DMS 273 (cell line): ENCODE measurements at regions not wholly inside any gene's neighbourhood (a gene's known extent, or its start where the extent isn't known, plus 50 kb on each side); places are given as distances from the start of the nearest gene placed in this dataset.

Source experiments
- DNase-seq: peaks from one replicate; lab custom pipeline; 2025; ENCODE audit not compliant: unreplicated experiment; lab: John Stamatoyannopoulos, UW

DNA sequence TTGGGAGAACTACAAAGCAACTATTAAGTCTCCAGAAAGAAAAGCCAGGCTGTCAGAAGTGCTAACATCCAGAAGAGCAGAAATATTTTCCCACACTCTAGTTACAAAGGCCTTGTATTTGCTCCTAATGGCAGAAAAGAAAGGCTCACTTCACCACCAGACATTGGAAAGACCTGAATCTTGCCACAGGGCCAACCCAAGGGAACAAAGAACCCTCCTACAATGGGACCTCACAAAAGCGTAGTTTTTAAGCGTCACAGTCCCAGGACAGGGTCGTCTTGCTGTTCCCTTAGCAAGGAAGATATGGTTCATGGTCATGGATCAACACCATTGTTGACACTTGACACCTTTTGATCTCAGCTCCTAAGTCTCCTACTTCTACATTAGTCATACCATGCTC lies 119.1 kb downstream of the RPS29 start:
- DNase-seq, result no peak

DNA sequence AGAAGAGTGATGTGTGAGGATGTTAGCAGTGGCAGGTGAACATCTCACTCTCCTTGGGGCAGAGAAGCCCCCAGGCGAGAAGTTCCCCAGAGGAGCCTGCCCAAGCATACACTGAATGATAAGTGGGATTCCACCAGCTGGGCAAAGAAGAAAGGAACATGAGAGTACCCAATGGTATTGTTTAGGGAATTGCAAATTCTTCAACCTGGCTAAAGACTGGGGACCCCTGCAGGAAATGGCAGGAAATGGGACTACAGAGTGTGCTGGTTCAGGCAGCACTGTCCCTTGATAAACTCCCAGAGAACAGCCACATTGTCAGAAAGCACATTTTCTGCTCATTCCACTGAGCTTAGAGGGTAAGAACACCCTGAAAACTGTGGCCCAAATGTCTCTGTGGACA lies 121.3 kb downstream of the RPS29 start:
- peak; percentile 34 for DNase-seq

DNA sequence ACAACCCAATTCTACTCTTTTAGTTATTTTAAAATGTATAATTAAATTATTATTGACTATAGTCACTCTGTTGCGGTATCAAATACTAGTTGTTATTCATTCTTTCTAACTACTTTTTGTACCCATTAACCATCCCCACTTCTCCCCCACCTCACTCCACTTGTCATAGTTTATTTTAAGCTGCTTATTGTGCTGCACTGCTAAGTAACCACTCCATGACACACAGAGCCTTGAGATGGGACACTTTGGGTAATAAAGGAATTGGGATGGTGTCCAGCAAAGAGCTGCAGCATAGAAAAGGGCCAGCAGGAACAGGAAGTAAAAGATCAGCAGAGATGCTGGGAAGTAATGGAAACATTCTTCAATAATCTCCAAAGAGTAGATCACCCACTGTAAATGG lies 123.0 kb downstream of the RPS29 start:
- no peak for DNase-seq

DNA sequence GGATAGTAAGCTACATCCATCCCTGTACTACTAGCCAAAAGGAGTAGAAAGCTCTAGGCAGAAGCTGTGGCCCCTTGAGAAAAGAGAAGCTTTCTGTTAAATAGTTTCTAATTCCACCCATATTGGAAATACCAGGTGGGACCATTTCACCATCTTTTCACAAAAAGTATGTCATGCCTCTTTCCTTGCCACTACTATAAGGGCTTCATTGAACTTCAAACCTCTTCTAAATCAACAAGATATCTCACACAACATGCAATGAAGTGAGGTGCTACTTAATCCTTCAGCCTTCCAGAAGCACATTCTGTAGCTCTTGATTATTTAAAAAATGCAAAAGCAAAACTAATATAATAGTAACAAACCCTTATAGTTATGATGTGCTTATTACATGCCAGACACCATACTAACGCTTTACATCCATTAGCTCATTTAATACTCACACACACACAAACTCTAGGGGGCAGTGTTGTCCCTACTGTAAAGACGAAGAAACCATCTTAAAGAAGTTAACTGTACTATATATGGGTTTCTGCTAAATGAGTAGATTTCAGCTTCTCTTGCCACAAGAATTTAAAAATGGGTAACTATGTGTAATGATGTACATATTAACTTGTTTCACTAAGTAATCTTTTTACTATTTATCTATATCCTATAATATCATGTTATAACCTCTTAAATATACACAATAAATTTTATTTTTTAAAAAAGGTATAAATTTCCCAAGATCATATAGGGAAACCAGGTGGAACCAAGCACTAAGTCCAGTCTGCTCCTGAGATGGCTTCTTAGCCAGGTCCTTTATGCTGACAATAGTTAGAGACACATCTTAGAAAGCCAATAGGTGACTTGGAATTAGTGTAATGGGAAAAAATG lies 124.4 kb downstream of the RPS29 start:
- DNase-seq, result peak; percentile 86

DNA sequence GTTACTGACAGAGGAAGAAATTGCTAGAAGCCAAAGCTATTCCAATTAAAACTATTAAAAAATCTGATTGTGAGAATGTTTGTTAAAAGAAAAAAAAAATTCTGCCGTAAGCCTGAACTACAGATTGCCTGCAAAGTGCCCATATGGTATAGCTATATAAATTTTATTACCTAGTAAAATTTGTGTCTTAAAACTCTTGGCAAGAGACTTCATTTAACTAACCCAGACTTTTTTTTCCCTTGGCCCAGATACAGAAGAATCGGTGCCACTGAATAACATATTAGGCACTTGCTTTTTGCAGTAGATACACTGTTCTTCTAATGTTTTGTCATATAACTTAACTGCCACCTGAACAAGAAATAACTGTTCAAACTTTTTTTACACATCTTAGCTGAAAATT lies 125.5 kb downstream of the RPS29 start:
- no peak for DNase-seq

DNA sequence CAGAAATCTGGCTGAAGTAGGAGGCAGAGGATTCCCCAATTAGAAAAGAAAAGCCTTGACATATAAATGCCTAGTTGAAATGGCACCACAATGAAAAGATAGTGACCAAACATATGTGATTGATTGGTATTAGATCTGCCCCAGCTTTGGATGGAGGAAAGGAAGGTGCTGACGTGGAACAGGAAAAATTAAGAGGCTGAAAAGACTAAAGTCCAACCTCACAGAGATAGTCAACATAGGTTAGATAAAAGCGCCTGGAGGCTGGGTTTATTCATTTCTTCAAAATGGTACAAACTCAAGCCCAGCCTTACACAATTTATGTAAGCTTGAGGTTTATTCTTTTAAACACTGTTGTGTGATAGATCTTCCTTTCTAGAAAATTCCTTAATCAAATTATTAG lies 129.6 kb downstream of the RPS29 start:
- no peak for DNase-seq

DNA sequence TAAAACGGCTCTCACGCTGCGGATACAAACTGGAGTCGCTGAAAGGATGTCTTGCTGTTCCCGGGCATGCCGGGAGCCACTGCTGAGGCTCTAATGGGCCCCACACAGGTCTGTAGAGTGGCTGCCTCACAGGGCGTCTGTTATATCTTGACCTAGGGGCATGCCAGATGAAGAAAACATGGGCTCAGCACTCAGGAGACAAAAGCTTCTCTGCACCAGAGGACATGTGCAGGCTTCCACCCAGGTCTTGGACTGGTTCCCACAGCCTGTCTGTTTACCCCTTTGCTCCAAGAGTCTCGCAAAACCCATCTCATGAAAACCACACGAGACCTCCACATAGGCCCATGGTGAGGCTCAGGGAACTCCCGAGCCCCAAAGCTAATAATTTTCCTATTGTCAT lies 134.2 kb downstream of the RPS29 start:
- DNase-seq, result no peak

DNA sequence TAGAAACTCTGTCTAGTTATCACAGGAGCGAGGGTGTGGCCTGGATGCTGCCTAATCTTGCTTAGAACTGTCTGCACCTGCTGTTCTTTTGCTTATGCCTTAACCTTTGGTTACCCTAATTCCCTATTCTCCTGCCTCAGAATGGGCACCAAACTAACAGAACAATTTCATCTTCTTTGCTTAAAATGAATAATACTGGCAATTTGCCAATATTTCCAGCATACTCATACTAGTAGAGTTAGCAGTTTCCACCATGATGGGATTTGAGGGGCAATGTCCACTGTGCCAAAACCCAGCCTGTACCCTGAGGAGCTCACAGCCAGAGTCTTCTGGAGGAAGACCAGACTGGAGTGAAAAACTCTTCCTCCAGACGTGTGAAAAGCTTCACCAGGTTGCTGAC lies 136.4 kb downstream of the RPS29 start:
- no peak for DNase-seq

DNA sequence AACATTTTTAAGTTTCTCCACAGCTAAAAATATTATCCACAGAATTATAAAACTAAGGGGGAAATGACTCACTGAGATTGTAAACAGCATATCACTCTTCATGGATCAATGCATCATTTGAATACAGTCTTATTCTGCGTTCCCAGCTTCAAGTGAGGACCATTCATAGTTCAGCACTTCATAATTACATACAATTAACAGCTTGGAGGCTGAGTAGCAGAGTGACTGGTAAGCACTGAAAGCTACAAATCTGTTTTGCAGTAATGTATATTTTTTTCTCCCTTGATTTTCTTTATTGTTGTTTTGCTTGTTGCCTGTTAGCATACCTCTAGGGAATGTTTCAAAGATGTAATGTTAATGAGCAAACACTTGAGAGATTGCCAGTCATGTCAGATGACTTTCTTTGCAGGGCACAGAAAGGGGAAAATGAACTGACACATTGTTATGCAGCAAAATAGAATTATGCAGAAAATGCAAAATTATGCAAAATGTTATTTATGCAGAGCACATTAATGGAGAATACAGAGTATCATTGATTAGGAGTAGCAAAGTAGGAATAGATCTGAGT lies 138.6 kb downstream of the RPS29 start:
- no peak for DNase-seq

DNA sequence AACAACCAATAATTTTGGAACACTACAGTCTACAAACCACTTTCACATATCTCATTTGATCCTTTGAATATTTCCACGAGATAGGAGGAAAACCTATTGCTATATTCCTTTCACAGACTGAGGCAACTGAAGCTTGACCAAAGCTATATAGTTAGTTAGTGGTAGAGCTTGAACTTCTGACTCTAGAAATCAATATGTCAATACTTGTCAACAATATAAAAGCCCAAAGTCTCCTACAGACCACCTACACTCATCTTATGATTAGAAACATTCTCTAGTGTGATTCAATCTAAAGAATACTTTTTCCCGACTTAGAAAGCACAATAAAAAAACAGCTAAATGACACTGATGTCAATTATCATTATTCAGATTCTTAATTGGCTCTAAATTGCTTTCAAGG lies 139.4 kb downstream of the RPS29 start:
- DNase-seq, result no peak

DNA sequence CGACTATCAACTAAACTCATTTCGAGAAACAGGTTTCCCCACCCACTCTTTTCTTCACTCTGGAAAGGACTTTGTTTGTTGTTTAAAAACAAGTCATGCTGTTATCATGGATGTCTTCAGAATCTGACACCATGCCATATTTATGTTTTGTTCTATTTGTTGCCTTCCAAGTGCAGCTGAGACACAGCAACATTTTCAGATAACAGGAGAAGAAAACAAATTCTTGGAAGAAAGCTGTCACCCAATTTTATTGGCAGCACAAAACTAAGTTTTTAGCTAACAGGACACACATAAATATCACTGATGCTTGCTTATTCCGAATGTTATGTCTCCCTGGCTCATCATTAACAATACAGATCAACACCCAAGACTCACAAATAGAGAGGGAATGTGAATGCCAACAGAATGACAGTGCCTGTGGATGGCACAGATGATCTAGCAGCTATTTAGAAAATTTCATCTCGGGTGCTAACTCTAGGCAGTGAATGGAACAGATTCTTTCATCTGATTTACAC lies 147.9 kb downstream of the RPS29 start:
- no peak for DNase-seq

DNA sequence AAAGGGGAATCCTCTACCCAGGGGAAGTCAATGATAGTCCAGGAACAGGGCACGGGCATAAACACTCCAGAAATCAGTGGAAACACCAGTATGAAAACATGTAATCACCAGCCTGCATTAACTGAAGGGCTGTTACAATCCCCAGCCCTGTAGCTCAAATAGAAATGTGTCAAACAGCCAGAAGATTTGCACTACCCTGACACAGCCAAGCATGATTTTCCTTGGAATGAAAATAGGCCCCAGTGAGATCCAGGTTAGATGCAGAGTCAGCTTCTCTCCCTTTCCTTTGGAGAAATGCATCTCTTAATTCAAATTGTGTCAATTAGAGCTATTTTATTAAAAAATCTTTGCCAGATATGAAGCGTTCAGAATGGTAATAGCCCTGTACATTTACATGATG lies 158.1 kb downstream of the RPS29 start:
- no peak for DNase-seq

DNA sequence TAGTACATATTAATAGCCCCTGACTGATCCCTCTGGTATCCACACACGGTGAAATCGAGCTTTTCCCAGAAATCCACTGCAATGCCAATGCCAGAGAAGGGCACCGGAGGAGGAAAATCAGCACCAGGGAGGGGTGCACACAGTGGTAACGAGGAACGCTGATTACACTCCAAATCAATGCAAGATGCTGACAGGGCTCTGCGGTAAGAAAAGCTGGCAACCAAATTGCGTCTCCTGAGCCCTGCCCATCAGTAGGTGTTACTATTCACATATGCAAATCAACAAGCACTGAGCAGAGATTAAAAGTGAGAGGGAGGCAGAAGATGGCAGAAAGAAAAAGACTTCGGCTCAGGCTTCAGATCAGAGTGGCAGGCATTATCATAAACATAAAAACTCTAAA lies 159.1 kb downstream of the RPS29 start:
- no peak for DNase-seq

DNA sequence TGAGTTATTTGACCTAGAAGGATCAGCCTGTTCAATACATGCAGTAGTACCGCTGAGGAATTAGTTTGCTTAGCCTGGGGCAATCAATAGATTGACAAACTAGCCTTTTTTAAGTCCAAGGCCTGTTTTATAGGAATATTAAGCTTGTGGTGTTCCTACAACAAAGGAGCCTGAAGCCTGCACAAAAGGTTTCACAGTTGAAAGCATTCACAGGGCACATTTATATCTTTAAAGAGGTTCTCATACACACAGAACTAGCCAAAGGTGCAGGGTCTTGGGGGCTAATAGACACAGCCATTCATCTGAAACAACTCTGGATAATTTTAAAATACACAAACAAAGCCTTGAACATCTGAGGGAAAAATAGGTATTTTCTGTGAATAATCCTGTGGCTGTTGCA lies 160.3 kb downstream of the RPS29 start:
- DNase-seq, result no peak

DNA sequence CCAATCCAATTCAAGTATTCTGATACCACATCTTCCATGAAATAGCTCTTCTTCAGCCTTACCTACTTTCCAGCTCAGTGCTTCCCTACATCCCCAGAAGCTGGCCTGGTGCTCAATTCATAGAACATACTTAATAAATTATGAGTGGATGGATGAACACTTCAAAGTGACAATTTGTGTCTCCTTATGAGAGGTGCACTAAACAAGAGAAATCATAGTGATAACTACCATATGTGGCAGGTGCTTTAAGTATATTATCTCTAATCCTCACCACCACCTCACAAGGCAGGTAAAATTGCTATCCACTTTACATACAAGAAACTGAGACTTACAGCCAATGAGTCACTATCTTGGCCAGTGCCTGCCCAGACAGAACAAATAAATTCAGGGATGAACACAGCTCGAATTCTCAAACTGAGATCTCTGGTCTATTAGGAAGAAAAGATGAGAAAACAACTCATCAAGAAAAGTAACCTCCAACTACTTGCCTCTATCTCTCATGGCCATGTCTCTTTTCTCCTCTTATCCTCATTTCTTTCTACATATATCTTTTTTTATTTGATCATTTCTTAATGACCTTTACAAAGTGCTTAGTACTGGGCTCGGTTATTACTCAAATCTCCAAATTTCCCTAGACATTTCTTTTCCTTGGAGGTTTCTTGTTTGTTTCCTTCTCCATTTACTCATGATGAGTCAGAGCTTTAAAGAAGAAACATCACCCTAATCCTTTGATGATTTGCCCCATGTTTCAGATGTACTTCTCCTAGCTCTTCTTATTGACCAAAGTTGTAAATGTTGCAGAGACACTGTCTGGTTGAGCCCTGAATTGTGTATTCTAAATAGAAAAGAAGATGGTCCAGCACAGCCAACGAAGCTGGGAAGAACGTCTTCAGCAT lies 161.5 kb downstream of the RPS29 start:
- DNase-seq, result no peak

DNA sequence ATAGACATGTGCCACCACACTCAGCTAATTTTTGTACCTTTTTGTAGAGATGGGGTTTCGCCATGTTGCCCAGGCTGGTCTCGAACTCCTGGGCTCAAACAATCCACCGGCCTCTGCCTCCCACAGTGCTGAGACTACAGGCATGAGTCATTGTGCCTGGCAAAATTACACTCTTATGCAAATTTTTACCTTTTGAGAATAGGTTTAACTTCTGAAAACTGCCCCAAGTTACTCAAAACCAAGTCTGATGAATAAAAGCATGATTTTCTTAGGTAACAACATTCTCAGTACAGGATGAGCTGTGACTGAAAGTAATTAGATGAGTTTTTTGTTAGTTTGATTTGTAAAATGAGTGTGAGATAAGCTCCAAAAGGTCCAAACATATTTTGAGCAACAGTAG lies 166.0 kb downstream of the RPS29 start:
- DNase-seq, result no peak

DNA sequence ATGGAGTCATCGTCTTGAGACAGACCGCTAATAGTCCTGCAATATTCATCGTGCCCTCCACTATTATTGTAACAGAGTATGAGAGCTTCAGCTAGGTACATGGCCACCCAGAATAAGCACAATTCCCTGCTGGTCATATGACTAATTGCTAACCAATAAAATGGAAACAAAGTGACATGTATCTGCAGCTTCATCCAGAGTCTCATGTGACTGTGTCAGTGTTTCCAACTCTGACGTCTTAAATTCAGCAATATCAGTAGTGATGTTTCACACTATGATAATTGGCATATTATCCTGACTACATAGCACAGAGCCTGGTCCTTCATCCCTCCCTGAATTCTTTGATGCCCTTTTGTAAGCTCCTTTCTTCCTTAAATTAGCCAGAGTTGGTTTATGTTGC lies 167.4 kb downstream of the RPS29 start:
- no peak for DNase-seq

DNA sequence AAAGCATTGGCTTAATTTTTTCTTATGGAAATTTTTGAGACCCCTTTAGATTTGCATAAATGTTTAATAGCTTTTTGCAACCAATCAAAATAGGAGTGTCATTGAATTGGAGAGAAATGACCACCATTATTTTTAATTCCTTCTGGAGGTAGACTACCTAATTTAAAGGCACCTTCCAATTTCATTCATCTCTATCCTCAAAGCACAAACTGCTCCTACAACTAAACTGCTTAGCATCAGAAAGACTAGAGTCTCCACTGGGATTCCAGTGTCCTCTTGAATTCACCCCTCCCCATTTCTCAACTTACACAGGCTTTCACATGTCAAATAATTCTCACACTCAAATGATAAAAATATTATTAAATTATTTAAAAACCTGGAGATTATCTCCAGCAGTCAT lies 168.4 kb downstream of the RPS29 start:
- no peak for DNase-seq

DNA sequence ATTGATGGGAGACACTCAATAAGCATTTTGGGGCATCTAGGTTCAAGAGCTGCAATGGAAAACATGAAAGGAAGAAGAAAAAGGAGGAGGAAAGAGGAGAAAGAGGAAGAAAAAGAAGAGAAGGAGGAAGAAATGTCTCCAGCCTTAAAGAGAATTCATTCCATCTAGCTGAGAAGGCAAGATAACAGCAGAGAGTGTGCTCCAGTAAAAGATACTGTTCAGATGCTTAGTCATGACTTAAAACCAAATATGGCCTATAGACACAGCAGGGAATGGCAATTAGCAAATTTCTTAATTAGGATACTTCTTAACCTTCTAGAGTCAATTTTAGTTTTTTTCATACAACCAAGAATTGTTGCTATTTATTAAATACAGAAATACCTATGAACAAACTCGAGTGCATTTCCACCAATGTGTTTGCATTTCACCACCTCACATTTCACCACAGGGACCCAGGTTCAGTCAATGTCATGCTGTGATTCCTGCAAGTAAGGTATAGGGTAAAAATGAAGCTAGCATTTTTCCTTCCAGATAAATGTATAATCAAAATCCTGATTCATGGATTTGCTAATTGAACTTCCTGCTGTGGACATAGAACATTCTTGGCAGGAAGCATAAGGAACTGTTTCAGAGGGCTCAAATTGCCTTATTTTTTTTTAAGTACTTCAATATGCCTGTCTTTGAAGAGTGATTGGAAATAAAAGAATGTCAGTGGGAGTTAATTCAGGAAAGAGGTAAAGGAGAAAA lies 177.8 kb downstream of the RPS29 start:
- DNase-seq, result no peak

DNA sequence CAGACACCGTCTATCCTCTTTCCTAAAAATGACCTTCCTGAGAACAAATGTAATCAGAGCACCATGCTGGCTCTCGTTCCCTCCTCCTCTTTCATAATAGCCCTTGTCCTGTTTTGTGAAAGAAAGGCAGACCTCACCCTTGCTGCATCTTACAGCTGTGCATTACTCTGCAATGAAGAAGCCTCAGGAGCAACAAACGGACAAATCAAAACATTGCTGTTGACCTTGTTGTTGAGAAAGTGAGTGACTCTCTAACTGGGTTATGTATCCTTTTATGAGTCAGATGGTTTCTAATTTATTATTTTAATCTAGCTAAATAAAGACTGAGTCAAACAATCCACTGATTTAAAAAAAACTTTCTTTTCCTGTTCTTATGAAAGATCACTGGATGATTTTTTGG lies 180.9 kb downstream of the RPS29 start:
- no peak for DNase-seq

DNA sequence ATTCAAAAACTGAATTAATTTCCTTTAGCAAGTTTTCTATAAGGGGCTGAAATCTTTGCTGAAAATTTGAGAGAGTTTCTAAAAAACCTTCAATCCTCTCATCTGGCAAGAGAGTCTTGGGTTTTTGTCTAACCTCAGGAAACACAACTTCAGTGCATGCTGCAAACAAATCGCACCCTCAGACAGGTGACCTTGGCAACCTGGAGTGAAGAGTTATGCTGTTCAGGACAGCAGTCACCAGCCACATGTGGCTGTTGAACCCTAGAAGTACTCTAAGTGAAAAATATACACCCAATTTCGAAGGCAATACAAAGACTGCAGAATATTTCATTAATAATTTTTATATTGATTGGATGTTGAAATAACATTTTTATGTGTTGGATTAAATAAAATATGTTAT lies 184.8 kb downstream of the RPS29 start:
- no peak for DNase-seq
